NCI-H82 treated with DMSO at 0.1 percent for 48 hours (cell line): ENCODE measurements at regions not wholly inside any gene's neighbourhood (a gene's known extent, or its start where the extent isn't known, plus 50 kb on each side); places are given as distances from the start of the nearest gene placed in this dataset.

Source experiments
- DNase-seq: peaks from one replicate; lab custom pipeline; 2025; ENCODE audit not compliant: unreplicated experiment; lab: John Stamatoyannopoulos, UW

DNA sequence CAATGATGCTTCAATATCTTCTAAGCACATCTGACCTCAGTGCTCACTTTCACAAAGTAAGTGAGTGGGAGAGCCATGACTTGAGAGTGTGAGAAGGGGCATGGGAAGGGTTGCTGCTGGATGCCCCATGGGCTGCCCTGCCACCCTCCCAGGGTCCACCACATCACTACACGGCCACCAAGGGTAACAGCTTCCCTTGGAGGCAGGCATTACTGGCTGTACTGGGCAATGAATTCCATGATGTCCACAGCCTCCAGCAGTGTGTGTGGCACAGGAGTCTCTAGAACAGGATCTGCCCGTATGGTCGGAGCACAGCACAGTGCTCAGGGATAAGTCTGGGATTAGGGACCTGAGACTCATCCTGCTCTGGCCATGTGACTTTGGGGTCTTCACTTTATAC, 481.0 kb upstream of the MYT1L start:
- no peak for DNase-seq

DNA sequence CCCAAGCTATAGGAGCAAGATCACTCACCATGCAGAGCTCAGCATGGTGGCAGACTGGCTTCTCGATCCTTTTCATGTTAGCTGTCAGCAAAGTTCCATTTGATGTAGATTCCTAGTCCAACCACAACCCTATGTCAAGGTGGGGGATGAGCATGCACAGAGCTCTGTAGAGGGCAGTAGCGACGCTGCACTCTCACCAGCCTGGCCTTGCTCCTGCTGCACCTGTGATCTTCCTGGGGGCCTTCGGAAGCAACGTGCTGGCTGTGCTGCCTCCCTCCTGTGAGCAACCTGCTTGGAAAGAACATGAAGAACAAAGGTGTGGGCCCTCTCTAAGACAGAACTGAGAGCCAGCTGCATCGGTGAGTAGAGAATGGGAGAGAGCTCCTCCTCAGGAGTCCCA, 479.4 kb upstream of the MYT1L start:
- DNase-seq: no peak

DNA sequence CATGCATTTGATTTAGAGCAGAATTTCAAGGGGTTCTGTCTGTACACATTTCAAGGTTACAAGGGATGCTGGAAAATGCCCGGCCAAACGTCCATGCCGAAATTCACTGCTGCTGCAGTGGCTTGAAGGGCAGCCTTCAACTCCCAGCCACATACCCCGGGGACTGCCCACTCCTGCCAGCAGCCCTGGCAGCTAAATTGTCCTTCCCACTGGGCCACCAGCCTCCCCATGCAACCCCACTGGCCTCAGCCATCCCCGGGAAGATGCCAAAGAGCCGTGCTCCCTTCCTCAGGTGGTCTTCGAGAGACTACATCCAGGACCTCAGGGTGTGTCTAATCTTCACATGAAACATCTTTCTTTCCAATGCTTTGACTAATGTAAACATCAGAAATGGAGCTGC, 478.7 kb upstream of the MYT1L start:
- DNase-seq: no peak

DNA sequence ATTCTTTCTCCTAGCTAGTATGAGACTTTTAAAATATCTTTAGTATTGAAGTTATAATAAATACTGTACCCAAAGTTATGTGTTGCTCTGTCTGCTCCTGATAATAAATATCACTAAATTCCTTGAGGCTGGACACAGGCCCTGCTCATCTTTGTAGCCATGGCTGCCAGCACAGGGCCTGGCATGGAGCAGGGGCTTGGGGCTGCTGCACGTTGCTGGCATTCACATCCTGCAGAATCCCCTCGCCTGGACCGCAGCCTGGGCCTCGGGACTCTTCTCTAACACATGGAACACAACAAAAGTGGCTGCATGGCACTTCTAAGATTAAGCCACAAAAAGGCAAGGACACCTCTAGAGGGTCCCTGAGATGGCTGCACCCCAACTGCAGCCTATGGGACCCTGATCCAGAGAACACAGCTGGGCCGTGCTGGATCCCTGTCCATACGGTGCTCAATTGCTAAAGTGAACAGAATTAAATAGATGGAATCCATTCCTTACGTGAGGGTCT, 477.5 kb upstream of the MYT1L start:
- DNase-seq: no peak

DNA sequence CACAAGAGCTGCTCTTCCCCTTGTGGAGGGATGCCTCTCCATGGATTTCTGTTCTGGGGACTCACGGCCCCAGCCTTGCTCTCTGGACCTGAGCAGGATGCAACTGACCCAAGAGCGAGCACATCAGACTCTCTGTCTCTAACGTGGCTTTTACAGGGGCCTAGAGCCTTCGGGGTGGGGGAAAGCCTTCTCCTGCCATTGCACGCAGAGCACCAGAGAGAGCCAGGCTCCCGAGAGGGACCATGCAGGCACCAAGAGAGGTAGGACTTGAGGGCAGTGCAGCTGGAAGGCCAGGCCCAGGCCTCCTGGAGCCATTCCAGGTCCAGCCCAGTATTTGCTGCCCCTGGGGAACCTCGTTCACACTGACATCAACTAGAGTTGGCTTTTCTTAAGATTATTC, 475.6 kb upstream of the MYT1L start:
- no peak for DNase-seq

DNA sequence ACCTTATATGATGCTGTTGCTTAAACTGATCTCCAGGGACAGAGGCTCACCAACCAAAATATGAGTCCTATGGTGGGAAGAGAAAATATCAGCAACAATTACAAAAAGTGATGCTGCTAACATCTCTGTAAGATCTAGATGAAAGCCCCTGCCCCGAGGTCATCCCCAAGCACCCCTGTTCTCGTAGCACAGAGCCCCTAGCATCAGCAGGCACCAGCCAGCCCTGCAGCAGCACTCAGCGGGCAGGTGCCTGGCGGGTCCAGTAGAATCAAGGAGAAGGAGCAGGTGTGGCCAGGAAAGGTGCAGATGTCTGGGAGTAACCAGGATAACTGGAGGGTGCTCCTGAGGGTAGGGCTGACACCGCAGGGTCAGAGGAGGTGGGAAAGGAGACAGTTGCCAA, 474.2 kb upstream of the MYT1L start:
- DNase-seq: no peak

DNA sequence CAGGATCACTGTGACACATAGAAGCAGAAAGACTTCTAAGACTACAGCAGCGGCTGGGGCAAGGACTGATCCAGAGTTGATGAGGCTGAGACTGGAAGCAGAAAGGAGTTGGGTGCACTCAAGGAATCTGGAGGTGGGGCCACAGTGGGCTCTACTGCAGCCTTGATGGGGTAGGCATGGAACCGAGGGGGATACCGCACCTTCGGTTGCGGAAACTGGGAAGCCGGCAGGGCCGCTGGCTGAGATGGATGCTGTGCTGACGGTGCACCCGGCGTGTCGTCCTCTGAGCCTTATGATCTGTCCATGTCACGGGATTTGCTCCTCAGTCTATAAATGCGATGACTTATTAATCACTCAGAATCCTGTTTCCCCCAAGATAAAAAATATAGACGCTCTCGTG, 473.5 kb upstream of the MYT1L start:
- no peak for DNase-seq

DNA sequence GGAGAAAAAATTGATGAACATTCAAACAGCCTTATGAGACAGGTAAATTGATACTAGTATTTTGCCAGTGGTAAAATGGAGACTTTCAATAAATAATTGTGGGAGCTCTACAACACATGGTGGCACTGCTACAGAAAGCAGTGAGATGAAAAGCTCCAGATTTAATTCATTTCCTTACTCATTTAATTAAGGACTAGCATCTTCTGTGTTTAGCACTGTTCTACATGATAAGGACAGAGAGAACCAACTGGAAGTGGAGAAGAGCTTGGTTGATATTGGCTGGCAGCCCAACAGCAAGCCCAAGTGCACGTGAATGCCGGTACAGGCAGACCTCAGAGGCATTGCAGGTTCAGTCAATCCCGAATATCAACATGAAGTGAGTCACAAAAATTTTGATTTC, 470.4 kb upstream of the MYT1L start:
- DNase-seq: no peak

DNA sequence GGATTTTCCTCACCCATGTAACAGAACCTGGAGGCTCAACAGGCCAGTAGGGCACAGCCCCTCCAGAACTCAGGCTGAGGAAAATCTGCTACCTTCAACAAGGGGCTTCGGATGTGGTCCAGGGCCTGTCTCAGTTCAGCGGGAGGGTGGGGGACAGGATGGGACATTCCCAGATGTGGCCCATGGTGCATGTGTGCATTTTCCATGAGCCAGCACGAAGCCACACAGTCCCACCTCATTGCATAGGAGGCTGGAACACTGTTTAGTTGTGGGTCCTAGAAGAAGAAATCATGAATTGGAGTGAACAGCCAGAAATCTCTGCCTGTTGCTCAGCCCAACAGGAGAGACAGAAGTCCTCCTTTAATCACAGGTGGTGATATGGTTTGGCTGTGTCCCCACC, 469.6 kb upstream of the MYT1L start:
- no peak for DNase-seq

DNA sequence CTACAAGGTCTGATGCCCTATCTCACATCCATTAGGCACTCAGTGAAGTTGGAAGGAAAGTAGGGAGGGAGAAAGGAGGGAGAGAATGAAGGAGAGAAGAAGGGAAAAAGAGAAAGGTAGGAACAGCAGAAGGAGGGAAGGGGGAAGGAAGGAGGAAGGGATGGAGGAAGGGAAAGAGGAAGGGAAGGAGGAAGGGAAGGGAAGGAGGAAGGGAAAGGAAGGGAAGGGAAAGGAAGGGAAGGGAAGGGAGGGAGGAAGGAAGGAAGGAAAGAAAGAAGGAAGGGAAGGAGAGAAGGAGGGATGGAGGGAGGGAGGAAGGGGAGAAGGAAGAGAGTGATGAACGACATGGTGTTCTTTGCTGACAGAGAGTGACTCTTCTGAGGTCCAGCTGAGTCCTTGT, 468.9 kb upstream of the MYT1L start:
- no peak for DNase-seq

DNA sequence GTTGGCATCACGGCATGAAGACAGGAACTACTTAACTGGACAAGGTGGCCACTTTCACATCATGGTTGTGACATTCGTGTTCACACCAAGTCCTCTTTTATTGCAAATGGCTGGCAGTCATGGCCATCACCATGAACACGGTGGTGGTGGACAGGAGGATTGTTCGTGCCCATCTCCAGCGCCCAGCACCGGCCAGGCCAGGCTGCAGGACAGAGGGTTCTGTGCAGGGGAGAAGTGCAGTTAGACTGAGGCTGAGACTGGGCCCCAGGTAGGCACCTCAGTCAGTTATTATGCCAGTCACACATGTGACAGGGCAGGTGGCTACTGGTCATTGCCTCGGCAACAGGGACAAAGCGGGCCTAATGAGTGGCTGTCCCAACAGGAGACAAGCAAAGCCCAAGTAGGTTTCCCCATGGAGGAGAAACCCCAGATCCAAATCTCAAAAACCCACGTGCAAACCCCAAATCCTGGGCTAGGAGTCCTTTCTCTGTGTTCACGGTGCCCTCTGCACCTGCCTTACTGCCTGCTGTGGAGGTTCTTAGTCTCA, 468.1 kb upstream of the MYT1L start:
- no peak for DNase-seq

DNA sequence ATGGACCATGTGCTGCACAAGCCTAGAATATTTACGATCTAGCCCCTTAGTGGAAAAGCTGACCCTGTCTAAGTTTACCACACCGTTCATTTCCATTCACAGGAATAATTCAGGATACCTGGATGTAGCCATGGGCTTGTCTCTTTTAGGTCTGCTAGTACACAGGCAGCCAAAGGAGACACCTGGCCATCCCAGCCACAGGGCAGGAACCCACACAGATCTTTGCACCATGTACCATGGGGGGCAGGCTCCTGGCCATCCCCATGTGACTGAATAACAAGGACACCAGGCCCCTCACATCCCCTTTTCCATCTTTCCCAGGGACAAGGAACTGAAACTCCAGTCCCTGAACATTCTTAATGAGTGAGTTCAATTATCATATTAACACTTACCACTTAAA, 467.3 kb upstream of the MYT1L start:
- no peak for DNase-seq

DNA sequence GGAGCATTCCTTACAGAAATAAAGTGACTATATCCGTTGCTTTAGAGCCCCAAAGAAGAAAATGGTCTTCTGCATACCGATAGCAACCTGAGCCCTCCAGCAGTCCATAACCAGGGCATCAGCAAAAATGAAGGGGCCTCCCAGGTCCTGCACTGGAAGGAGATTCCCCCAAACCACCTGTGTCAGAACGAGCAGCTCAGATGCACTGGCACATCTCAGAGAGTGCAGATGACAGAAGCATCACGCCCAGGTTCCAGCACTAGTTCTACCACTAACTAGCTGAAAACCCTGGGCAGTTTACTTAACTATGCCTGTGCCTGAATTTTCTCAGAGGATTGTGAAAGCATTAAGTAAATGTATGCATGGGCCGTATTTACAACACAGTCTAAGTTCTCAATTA, 466.7 kb upstream of the MYT1L start:
- DNase-seq: no peak

DNA sequence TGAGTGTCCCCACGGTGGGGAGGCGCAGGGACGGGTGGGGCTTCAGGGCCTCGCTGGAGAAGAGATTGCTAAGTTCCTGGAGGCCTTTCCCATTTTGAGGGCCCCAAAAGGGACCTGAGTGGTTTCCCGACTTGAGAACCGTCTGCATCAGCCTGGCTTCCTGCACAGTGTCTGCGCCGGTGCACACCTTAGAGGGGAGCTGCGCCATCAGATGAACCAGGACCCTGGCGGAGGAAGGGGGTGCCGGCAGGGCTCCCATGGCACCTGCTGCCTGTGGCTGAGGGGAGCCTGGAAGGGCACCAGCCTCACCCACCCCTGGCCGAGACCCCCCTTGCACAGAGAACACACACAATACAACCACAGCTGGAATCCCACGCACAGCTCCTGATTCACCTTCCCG, 465.1 kb upstream of the MYT1L start:
- no peak for DNase-seq

DNA sequence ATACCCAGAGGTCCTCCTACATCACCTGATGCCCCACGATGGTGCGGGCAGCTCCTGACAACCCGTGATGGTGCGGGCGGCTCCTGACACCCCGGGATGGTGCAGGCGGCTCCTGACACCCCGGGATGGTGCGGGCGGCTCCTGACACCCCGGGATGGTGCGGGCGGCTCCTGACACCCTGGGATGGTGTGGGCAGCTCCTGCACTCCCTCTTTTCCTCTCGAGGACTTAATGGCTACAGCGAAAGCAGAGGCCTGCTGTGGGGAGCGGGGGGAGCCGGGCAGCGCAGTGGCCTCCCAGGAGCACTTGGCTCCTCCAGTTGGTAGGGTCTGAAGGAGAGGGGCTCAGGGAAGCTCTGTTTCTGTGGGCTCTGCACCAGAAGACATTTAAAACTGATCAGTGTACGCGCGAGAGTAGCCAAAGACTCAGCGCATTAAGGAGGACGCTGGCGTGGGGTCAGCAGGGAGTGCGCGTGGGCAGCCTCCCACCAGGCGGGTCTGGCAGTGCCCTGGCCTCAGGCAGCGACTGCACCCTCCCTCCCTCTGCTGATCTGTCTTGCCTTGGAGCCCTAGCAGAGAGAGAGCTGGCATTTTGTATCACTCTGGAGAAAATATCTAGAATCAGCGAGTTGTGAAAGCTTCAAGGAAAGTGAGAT, 464.5 kb upstream of the MYT1L start:
- no peak for DNase-seq

DNA sequence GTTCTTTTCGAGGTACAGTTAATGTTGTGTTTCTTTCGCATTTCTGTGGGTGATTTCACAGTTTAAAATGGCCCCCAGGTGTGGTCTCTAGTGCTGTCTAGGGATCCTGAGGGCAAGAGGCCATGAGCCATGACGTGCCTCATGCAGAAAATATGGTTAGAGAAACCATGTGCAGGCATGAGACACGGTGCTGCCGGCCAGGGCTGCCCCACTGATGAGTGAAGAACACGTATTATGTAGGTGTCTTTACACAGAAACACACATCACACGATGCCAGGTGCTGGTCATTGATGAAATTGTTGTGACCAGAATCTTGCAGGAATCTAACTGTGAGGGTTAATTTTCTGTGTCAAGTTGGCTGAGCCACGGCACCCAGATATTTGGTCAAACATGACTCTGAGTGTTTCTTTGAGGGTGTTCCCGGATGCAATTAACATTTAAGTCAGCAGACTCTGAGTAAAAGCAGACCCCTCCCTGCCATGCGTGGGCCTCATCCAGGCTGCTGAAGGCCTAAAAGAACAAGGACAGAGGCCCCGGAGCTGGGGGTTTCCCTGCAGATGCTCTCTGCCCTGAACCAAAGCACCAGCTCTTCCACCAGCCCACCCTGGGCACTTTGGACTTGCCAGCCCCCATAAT, 463.0 kb upstream of the MYT1L start:
- no peak for DNase-seq

DNA sequence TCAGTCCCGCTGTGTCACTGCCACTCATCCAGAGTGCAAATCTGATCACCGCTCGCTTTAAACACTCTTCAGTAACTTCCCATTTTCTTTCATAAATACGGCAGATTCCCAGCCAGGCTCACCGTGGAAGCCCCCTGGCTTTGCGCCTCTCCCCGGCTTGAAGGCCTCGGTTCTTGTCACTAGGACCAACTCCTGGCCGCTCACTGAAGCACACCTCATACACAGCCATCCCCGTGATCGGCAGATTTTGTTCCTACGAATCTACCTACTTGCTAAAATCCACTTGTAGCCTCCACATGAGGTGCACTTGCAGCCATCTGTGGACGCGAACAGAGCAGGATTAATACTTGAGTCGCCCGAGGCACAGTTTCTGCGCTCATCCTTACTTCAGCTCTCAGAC, 462.4 kb upstream of the MYT1L start:
- no peak for DNase-seq

DNA sequence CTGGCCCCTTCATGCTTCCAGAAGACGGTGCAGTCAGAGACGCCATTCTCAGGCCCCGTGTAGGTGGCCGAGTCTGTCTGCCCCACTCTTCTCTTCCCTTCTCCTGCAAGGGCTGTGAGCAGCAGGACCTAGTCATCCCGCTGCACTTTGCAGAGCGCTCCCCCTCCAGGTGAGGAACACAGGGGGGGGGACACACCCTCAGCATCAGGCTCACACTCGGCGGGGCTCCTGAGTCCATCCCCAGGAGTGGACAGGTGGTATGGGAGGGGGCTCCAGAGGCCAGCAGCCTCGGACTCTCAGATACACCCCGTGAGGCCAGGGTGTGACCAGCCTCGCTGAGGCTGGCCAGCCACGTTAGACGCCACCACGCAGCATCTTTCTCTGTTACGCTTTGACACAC, 460.5 kb upstream of the MYT1L start:
- DNase-seq: no peak

DNA sequence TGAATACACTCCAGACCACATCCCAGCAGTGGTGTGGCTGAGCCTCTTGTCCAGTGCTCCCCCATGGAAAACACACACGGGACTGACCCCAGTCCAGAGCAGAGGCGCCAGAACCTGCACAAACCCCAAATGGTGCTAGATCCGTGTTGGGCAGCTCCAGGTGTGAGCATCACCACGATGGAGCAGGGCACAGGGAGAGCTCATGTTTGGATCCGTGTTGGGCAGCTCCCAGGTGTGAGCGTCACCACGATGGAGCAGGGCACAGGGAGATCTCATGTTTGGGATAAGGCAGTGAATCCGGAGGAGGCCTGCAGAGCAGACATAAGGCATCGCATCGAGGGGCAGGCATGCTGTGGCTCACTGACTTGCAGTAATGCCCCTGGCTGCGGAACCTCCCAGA, 460.0 kb upstream of the MYT1L start:
- no peak for DNase-seq

DNA sequence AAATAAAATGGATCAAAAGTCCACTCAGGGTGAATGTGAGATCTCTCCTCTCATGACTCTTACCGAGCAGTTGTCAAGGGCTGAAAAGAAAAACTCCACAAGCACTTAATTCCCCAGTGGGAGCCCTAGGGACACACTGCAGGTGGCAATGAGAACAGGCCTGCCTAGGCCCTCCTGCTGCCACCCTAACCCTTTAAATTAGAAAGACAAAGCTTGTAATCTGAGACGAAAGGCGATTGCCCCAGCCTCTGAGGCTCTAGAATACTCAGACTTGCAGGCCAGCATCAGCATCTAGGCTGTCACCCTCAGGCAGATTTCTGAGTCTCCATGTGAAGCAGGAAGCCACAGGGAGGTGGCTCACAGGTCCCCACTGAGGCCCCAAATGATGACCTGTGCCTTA, 457.0 kb upstream of the MYT1L start:
- no peak for DNase-seq

DNA sequence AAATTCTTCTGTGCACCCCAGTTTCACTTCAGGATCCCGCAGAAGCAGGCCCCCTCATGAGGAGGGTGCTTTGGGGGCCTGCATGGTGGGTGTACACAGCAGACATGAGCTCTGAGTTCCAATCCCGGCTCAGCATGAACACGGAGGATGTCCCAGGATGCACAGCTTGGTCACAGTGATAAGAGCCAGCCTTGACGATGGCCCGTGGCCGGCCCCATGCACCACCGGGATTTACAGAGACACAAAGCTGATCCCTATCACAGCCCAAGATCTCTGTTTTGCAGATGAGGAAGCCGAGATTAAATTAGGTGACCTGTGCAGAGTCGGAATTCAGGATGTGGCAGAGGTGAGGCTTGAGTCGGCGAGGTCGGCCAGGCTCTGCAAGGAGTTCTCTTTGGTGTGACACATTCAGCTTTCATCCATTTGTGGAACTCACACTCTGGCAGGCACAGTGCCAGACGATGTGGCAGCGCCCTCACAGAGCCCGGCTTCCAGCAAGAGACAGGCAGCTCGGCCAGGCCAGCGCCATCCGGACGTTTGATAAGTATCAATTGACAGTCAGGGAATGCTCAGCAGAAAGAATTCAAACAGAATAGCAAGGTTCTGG, 456.3 kb upstream of the MYT1L start:
- no peak for DNase-seq

DNA sequence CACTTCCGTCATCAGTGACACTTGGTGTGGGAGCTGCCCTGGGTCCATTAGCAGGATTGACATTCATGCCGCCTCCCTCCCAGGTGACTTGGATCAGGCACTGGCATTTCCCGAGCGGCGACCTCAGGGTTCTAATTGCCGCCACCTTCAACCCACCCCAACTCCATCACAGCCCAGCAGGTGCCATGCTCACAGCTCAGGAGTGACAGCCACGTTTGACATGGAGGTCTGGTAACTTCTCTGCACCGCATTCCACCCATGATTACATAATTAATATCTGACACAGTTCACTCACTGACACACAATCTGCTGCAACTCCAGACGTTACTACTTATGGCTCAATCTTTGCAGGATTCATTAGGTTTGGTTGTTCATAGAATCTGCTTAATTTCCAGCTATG, 450.9 kb upstream of the MYT1L start:
- no peak for DNase-seq
